GM20000 (cell line): ENCODE measurements at regions not wholly inside any gene's neighbourhood (a gene's known extent, or its start where the extent isn't known, plus 50 kb on each side); places are given as distances from the start of the nearest gene placed in this dataset.
"Not testable (repeated sequence)": the region's sequence is repeated elsewhere in the genome, so short reads cannot be mapped to it uniquely, and the experiment has no call there.

Experiments used
- DNase-seq: peaks from one replicate; pipeline ENCODE4 v3.0.0; 2012; ENCODE audit warnings: low spot score
- CTCF ChIP-seq: IDR thresholded peaks from 2 replicates; pipeline ENCODE4 v1.5.1; 2012; ENCODE audit warnings: mild to moderate bottlenecking, control low read depth; ENCODE audit errors: extremely low read depth, missing control alignments

- TF ChIP-seq CTCF, result no peak
- DNase-seq, result no peak
These were observed 492.4 kb upstream of the FRG2C start for GRCh38 chr3:75171630-75172230.

- DNase-seq, result no peak
These were observed 487.2 kb upstream of the FRG2C start for GRCh38 chr3:75176937-75177336.

GRCh38 chr3:75180235-75180944 lies 483.7 kb upstream of the FRG2C start:
- DNase-seq, result peak; percentile 8
- TF ChIP-seq CTCF, result no peak

More at GRCh38 chr3:75176937-75177336, 487.2 kb upstream of the FRG2C start:
- no peak for TF ChIP-seq CTCF

- no peak for TF ChIP-seq CTCF
- no peak for DNase-seq
These were observed 483.2 kb upstream of the FRG2C start for GRCh38 chr3:75180945-75181298.

GRCh38 chr3:75188962-75189361 lies 475.2 kb upstream of the FRG2C start:
- TF ChIP-seq CTCF, result no peak
- no peak for DNase-seq

GRCh38 chr3:75192146-75192616 lies 471.9 kb upstream of the FRG2C start:
- peak; percentile 39 for DNase-seq
- peak; percentile 97 for TF ChIP-seq CTCF

- no peak for TF ChIP-seq CTCF
- no peak for DNase-seq
These were observed 470.3 kb upstream of the FRG2C start for GRCh38 chr3:75193797-75194196.

- DNase-seq, result not testable (repeated sequence)
These were observed 449.8 kb upstream of the FRG2C start for GRCh38 chr3:75214332-75214731.
